ENCODE measurements at regions not wholly inside any gene's neighbourhood (a gene's known extent, or its start where the extent isn't known, plus 50 kb on each side); places are given as distances from the start of the nearest gene placed in this dataset.

DNA sequence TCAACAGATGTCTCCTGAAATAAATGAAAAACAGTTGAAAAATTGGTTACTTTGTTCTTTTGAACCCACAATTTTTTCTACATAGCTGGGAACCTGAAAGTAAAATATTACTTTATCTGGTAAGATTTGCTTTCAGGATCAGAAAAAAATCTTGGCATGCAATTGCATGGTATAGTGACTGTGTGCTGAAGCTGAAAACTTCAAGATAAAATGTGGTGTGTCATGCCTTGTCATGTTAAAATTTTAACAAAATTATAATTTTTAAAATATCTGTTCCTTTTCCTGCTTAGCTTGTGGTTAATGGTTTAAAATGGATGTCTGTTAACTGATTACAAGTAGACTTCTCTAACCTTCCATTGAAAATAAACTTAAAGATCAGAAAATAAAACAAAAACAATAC, 904.8 kb downstream of the PDHA2 start:
- TF ChIP-seq POLR2A (IDR thresholded peaks at IDR 0.05) = no peak
- TF ChIP-seq, protein P1, sequence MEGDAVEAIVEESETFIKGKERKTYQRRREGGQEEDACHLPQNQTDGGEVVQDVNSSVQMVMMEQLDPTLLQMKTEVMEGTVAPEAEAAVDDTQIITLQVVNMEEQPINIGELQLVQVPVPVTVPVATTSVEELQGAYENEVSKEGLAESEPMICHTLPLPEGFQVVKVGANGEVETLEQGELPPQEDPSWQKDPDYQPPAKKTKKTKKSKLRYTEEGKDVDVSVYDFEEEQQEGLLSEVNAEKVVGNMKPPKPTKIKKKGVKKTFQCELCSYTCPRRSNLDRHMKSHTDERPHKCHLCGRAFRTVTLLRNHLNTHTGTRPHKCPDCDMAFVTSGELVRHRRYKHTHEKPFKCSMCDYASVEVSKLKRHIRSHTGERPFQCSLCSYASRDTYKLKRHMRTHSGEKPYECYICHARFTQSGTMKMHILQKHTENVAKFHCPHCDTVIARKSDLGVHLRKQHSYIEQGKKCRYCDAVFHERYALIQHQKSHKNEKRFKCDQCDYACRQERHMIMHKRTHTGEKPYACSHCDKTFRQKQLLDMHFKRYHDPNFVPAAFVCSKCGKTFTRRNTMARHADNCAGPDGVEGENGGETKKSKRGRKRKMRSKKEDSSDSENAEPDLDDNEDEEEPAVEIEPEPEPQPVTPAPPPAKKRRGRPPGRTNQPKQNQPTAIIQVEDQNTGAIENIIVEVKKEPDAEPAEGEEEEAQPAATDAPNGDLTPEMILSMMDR (IDR thresholded peaks at IDR 0.05) = no peak
